Activated CD4-positive, alpha-beta T cell treated with anti-CD3 and anti-CD28 coated beads, Interleukin-2, Interleukin-4, amounts not matched to agents 100 ng/mL and 50 ng/mL, durations not matched to agents 16 hours and 8 hours (primary cell): ENCODE measurements at regions not wholly inside any gene's neighbourhood (a gene's known extent, or its start where the extent isn't known, plus 50 kb on each side); places are given as distances from the start of the nearest gene placed in this dataset.
A peak's percentile ranks its signal among the peaks of the same experiment; 100 is the strongest.
"Not testable (repeated sequence)": the region's sequence is repeated elsewhere in the genome, so short reads cannot be mapped to it uniquely, and the experiment has no call there.

Experiments
- DNase-seq: peaks from one replicate; pipeline ENCODE4 v3.0.0-alpha.2; 2020; ENCODE audit warnings: low spot score

GRCh38 chr5:102666164-102666946 is 88.8 kb upstream of the PAM start:
- DNase-seq, result no peak

GRCh38 chr5:102668220-102668932 is 86.7 kb upstream of the PAM start:
- DNase-seq, result no peak

- no peak for DNase-seq
These were observed 84.8 kb upstream of the PAM start for GRCh38 chr5:102670224-102670836.

GRCh38 chr5:102671033-102671734 is 83.9 kb upstream of the PAM start:
- DNase-seq, result not testable (repeated sequence)

GRCh38 chr5:102678267-102679058 is 76.6 kb upstream of the PAM start:
- DNase-seq, result no peak

GRCh38 chr5:102681403-102681983 is 73.6 kb upstream of the PAM start:
- peak; percentile 67 for DNase-seq

GRCh38 chr5:102682101-102682647 is 72.9 kb upstream of the PAM start:
- no peak for DNase-seq

- DNase-seq, result not testable (repeated sequence)
These were observed 67.0 kb upstream of the PAM start for GRCh38 chr5:102688076-102688475.

GRCh38 chr5:102688581-102689342 is 66.3 kb upstream of the PAM start:
- not testable (repeated sequence) for DNase-seq

- DNase-seq, result no peak
These were observed 64.2 kb upstream of the PAM start for GRCh38 chr5:102690910-102691309.

GRCh38 chr5:102691434-102691833 is 63.7 kb upstream of the PAM start:
- no peak for DNase-seq

GRCh38 chr5:102700120-102700831 is 54.8 kb upstream of the PAM start:
- no peak for DNase-seq

GRCh38 chr5:102700916-102701315 is 54.2 kb upstream of the PAM start:
- no peak for DNase-seq

GRCh38 chr5:102701748-102702147 is 53.4 kb upstream of the PAM start:
- DNase-seq, result no peak
